ENCODE measurements at regions not wholly inside any gene's neighbourhood (a gene's known extent, or its start where the extent isn't known, plus 50 kb on each side); places are given as distances from the start of the nearest gene placed in this dataset.

DNA sequence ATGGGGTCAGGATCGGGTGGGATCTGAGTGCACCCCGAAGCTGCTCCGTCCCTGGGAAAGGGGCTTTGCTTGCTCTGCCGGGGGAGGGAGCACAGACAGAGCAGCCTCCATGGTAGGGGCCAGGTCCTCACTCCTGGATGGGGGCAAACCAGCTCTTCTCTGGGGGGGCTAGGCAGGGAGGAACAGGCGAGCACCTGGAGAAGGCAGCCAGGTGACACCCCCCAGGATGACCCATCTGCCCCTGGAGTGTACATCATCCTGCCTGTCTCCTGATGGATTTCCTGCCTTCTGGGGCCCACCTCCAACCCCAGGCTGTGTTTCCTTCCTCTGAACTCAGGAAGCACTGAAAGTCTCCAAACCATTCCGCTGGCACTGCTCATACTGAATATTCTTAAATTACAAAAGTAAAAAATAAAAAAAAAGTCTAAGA, 248.0 kb downstream of the RHOU start:
- DNase-seq (ENCODE audit: low read depth): no peak
- TF ChIP-seq, protein P1, sequence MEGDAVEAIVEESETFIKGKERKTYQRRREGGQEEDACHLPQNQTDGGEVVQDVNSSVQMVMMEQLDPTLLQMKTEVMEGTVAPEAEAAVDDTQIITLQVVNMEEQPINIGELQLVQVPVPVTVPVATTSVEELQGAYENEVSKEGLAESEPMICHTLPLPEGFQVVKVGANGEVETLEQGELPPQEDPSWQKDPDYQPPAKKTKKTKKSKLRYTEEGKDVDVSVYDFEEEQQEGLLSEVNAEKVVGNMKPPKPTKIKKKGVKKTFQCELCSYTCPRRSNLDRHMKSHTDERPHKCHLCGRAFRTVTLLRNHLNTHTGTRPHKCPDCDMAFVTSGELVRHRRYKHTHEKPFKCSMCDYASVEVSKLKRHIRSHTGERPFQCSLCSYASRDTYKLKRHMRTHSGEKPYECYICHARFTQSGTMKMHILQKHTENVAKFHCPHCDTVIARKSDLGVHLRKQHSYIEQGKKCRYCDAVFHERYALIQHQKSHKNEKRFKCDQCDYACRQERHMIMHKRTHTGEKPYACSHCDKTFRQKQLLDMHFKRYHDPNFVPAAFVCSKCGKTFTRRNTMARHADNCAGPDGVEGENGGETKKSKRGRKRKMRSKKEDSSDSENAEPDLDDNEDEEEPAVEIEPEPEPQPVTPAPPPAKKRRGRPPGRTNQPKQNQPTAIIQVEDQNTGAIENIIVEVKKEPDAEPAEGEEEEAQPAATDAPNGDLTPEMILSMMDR (conservative IDR thresholded peaks at IDR 0.05; ENCODE audit: low read depth, low read length): no peak
- H3K4me3 ChIP-seq (ENCODE audit: low read depth, low read length): no peak overlapping the region

DNA sequence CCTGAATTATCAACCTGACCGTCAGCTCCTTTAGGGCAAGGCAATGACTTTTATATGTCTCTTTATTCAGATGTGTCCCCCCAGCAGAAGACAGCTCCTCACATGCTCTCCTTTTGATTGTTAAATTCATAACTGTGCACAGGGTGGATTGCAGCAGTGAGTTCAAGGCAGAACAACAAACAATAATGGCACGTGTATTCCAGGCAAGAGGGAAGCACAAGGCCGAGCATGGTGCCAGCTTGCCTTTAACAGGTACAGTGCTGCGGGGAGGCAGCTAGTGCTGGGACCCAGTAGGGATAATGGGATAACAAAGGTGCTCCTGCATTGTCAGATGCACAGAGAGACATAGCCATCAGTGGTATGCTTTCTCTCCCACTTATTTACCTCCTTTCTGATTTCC, 248.4 kb downstream of the RHOU start:
- TF ChIP-seq, protein P1 (conservative IDR thresholded peaks at IDR 0.05; ENCODE audit: low read depth, low read length): no peak
- no peak for DNase-seq (ENCODE audit: low read depth)
- no peak overlapping the region for H3K4me3 ChIP-seq (ENCODE audit: low read depth, low read length)

DNA sequence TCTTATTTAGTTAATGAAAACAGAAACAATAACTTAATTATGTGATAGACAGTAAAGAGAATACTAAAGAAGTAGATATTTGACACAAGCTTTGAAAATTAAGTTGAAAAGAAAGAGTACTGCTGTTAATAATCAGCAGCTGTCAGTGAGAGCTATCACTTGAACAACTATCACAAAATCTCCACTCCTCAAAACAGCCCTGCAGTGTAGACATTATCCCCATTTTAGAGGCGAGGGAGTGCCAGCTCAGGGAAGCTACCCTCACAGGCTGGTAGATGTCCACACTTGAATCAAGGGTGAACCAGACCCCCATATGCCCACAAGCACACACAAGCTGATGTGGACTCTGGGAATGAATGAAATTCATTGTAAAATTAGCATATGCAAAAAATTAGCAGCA, 248.8 kb downstream of the RHOU start:
- no peak overlapping the region for H3K4me3 ChIP-seq (ENCODE audit: low read depth, low read length)
- TF ChIP-seq, protein P1 (conservative IDR thresholded peaks at IDR 0.05; ENCODE audit: low read depth, low read length): no peak
- no peak for DNase-seq (ENCODE audit: low read depth)

DNA sequence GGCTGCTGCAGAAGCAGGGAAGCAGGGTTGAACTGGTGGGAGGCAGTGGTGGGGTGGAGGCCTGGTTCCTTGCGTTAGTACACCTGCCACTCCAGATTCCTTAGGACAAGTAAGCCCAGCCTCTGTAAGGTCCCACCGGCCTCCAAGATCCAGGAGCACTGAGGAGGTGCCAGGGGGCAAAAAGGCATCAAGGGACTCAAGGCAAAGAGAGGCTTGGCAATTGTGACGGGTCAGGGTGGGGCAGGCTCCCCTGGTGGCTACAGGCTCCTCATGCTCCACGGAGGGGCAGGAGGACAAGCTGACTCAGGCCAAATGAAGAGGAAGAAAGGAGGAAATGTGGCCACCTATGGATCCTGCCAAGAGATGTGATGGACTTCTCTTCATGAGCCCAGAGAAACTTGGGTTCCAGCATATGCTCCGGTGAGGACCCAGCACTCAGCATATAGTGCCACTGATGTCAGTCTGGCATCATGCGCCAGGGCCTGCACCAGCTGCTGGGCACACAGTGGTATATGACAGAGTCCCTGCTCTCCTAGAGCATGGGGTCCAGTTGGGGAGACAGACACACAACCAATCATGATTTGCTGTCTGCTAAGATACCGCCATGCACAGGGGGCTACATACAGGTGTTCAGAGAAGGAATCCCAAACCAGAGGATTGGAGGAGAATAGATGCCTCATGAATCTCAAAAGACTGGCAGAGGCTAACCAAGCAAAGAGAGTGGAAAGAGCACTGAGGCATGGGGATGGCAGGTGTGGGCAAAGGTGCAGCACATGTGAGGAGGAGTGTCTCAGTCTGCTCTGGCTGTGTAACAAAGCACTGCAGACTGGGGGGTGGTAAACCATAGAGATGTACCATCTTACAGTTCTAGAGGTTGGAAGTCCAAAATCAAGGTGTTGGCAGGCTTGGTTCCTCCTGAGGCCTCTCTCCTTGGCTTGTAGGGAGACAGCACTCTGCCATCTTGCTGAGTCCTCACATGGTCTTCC, 249.7 kb downstream of the RHOU start:
- DNase-seq (ENCODE audit: low read depth): no peak
- TF ChIP-seq, protein P1 (conservative IDR thresholded peaks at IDR 0.05; ENCODE audit: low read depth, low read length): no peak
- no peak overlapping the region for H3K4me3 ChIP-seq (ENCODE audit: low read depth, low read length)

DNA sequence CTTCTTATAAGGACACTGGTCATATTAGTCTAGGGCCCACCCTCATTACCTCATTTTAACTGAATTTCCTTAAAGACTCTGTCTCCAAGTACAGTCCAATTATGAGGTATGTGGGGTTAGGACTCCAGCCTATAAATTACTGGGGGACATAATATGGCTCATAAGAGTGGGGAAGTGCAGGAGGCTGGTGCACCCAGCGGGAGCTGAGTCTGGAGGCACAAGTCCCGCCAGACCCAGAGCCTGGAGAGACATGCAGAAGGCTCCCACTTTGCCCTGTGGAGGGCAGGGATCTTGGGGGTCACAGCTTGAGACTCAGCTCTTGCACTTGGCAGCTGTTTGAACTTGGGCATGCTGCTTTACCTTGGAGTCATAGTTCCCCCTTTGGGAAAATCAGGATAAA, 250.4 kb downstream of the RHOU start:
- no peak for DNase-seq (ENCODE audit: low read depth)
- H3K4me3 ChIP-seq (ENCODE audit: low read depth, low read length): no peak overlapping the region
- TF ChIP-seq, protein P1 (conservative IDR thresholded peaks at IDR 0.05; ENCODE audit: low read depth, low read length): no peak

DNA sequence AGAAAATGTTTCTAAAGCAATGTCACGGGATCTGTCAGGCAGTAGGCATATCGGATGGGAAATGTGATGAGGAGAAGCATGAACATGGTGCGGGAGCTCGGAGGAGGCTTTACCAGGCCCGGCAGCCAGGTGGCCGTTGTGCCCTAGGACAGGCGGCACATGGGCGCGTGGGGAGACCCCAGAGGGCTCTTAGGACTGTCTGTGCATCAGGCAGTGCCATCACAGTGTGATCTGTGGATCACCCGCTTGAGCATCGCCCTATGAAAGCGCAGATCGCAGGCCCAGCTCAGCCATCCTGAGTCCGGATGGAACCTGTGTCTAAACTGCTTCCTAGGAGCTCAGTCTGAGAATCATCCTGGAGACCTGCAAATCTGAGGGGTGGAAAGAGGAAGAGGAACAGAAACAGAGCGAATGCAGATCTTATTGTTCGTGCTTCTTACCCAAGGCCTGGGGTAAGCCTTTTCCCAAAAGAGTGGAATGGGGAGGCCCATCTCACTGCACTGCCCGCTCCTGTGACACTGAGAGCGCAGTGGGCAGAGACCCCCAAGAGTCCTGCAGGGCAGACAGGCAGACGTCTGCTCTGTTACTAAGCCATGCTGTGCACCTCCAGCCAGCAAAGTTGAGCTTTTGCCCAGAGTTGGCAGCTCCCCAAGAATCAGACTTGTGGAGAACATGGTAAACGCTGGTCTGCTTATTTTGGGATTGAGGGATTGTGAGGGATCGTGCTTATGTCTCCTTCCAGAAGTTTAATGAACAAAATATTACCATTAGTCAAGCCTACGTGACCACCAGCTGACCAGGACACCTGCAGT, 251.0 kb downstream of the RHOU start:
- no peak overlapping the region for H3K4me3 ChIP-seq (ENCODE audit: low read depth, low read length)
- DNase-seq (ENCODE audit: low read depth): no peak
- TF ChIP-seq, protein P1 (conservative IDR thresholded peaks at IDR 0.05; ENCODE audit: low read depth, low read length): no peak
